HG02938 (cell line): ENCODE measurements at regions not wholly inside any gene's neighbourhood (a gene's known extent, or its start where the extent isn't known, plus 50 kb on each side); places are given as distances from the start of the nearest gene placed in this dataset.

Experiments
- ATAC-seq: cut with Tn5 transposase; IDR thresholded peaks from one replicate; pipeline ENCODE4 v1.9.1; 2021; ENCODE audit warnings: mild to moderate bottlenecking, moderate library complexity; ENCODE audit not compliant: unreplicated experiment

GRCh38 chr11:76277298-76278175 lies 71.2 kb upstream of the WNT11 start:
- no peak for ATAC-seq

- no peak for ATAC-seq
Observed at GRCh38 chr11:76276781-76277155, 70.5 kb upstream of the WNT11 start.

DNA sequence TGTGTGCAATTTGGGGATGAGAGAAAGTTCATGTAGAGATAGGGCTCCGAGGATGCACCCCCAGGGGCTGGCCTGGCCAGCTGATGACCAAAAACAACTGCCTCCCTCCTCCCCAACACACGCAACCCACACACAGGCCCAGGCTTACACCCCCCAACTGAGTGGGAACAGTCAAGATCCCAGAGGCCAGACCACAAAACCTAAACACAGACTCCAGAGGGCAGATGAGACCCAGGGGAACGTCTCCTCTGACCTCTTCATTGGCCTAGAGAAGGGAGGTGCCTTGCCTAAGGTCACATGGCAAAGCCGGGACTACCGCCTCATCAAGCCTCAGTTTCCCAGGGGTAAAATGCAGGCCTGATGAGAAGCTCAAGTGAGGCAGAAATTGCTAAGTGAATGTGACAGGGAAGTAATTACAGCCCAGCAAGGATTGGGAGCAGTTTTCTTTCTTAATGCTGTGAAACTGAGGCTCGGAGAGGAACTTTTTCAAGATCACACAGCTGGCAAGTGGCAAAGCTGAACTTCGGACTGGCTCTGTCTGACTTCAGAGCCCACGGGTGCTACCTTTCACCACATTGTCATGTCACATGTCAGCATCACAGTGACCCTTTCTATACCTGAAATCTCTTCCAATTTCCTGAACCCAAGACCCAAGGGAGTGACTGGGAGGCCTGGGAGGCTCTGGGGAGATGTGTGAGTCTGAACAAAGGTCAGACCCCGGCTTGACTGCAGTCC lies 69.9 kb upstream of the WNT11 start:
- no peak for ATAC-seq

DNA sequence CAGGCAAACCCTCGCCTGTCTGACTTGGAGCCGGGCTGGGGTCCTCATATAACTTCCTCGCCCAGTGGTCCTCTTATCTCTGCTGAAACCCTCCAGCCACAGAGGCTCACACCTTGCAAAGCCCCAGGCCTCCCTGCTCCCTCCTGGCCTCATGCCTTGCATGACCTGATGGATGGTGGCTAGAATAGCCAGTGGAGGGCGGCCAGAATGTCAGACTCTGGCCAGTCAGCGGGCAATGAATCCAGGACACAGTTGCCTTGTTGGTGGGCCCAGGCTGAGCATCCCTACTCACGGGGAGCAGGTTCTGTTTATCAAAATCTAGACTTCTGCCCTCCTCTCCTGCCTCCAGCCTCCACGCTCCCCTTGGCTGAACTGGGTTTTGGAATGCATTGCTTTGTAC lies 69.1 kb upstream of the WNT11 start:
- no peak for ATAC-seq

DNA sequence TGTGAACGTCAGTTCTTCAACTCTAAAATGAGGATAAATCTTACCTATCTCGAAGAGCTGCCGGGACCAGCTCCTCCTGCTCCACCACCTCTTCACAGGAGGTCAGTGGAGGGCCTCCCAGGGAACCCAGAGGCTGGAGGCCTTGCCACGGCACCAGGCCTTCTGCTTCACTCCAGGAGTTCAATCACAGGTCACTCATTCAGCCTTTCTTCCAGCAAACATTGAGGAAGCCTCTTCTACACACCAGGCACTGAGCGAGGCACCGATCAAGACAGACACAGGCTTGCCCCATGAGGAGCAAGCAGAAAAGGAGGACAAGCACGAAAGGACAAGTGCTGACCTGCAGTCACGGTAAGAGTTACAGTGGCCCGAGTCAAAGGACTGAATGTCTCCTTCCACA lies 64.8 kb upstream of the WNT11 start:
- no peak for ATAC-seq

DNA sequence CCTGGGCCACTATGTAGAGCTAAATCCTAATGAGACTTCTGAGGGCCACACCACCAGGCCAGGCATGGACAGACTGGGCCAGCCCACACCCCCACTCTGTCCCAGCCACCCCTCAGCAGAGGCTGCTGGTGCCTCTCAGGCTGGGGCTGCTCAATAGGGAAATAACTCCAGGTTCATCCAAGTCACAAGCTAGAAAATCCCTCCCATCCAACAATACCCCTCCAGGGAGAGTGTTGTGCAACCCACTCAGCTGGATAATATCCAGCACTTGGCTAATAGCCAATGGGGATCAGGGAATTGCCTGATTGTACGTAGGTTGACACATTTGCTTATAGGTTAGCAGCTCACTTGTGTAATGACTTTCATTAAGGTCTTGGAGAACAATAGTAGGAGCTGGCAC lies 64.1 kb upstream of the WNT11 start:
- no peak for ATAC-seq

DNA sequence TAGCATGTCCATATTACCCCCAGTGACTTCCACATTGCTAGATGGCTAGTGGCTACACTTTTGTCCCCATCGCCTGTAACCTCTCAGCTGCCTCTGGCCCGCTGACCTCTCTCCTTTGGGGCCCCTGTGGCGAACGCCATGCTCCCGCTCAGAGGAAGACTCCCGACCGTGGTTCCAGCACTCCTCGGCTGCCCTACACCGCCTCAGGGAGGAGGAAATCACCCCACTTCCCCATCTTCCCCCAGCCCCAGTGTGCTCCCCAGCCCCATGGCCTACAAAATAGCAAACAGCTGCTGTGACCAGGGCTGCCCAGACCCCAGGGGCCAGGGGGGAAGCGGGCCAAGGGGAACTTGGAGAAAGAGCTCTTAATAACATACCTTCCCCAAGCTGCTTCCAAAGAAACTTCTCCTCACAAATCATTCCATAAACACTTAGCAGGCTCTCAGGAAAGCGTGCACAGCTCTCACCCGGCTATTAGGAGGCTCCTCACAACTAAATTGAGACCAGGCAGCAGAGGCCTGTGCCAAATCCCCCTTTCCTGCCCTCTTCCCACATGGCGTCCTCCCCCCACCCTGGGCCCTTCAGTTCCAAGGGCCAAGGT lies 63.5 kb upstream of the WNT11 start:
- ATAC-seq: no peak

DNA sequence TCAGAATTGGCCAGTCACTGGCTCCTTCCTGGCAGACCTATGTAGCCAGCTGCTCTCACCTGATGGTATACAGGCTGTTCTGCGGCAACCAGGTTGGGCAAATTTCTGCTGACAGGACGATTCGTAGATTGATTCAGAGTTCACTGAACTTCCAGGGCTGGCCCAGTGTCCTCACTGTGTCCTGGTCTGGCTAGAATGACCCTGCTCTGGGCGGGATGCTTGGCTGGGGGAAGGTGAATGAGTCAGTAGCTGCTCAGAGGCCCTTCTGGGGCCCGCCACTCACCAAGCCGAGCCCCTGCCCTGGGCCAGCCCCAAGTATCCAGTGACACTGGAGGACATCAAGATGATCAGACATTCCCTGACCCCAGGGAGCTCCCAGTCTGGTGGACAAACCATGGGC lies 62.9 kb upstream of the WNT11 start:
- ATAC-seq: no peak

DNA sequence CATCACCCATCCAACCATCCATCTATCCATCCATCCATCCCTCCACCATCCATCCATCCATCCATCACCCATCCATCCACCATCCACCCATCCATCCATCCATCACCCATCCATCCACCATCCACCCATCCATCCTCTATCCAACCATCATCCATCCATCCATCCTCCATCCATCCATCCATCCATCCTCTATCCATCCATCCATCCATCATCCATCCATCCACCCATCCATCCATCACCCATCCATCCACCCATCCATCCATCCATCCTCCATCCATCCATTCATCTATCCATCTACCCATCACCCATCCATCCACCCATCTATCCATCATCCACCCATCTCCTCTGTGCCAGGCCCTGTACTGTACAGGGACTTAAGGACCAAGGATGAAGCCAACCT lies 62.2 kb upstream of the WNT11 start:
- ATAC-seq: no peak

DNA sequence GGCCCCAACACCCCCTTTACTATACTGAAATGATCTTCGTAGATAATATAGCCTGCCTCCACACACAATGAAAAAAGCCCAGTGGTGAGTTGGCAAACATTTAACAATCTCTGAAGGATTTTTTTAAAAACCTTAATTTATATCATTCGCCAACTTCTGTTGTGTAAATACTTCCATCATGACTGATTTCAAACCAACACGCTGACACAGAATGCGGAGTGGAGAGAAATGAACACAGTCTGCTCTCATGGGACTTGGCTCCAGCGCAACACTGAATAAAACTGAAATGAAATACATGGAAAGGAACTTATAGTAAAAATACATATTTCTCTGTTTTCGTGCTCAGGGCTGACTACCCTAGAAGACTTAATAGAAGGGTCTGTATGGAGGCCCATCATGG lies 61.3 kb upstream of the WNT11 start:
- ATAC-seq: no peak

GRCh38 chr11:76266286-76267100 lies 60.2 kb upstream of the WNT11 start:
- ATAC-seq: no peak

- no peak for ATAC-seq
Observed at GRCh38 chr11:76265771-76266241, 59.5 kb upstream of the WNT11 start.

DNA sequence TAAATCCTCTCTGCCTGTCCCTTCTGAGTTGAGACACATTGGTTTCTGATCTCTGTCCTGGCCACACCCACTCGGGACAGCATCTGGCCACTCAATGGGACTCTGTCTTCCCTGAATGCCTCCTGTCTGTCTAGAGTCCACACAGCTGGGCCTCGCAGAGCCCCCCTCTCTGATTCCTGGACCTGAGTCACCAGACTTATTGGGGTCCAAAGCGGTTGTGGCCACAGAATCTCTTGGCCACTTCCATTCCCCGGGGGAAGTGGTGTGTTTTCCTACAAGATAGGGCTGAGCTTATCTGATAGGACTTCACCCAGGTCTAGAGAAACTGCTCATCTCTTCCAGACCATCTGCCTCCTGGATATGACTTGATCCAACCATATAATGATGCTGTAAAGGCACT lies 57.4 kb upstream of the WNT11 start:
- no peak for ATAC-seq

DNA sequence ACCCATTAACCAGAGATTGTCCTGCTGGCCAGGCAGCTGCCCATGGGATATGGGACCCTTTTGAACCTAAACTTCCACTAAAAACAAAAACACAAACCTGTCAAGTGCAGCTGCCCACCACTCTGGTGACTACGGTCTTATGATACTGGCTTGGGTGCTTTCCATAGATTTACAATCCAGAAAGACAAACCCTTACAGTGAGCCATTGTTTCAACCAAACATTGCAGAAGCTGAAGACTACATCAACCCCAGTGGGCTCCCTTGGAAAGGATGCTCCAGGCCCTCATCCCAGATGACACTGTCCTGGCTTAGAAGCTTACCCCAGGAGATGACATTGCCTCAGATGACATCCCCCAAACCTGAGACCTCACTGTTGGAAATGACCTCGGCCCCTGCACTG lies 56.9 kb upstream of the WNT11 start:
- no peak for ATAC-seq

DNA sequence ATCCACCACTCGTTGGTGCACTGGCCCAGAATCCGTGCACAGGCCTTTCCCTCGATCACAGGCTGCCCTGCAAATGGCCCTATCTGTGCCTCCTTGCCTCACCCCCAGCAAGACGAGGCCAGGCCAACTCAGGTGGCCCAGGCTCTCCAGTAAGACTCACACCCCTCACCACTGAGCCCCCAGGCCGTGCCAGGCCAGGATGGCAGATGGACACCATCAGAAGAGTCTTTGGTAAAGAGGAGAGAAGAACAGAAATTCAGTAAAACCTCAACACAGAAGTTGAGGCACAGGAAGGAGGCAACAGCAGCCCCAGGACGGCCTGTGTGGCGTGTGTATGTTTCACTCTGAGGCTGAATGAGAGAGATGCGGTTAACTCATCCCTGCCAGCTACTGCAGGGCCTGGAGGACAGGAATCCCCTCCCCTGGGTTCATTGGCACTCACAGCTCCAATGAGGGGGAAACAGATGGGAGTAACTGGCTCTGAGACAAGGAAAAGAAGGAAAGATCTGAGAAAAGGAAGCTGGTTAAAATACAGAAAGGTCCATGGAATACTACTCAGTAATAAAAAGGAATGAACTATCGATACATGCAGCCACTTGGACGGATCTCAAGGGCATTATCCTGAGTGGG lies 54.1 kb upstream of the WNT11 start:
- ATAC-seq: no peak

GRCh38 chr11:76259299-76259908 lies 53.1 kb upstream of the WNT11 start:
- no peak for ATAC-seq

DNA sequence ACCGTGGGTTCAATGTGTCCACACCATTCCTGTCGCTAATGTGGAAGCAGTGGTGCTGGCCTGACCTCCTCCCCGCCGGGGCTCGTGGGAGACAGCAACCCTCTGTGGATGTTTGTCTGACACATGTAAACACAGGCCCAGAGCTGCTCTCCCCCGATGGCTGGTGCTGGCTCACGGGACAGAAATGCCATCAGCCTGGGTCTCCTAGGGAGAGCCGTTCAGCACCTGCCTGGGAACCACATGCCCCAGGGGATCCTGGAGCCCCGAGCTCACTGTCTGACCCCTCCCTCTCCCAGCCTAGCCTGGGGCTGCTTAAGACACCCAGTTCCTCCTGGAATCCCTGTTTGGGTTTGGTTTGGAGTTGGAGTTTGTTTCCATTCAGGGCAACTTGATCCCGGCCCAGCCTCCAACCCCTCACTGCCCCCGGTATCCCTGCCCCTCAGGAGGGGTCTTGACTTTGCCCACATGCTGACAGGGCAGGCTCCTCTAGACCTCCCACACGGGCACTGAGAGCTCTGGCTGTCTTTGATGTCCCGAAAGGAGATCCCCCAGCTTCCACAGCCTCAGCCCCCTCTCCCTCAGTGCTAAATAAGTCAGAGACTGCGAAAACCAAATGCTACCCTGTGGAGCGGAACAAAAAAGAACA lies 50.9 kb upstream of the WNT11 start:
- no peak for ATAC-seq

DNA sequence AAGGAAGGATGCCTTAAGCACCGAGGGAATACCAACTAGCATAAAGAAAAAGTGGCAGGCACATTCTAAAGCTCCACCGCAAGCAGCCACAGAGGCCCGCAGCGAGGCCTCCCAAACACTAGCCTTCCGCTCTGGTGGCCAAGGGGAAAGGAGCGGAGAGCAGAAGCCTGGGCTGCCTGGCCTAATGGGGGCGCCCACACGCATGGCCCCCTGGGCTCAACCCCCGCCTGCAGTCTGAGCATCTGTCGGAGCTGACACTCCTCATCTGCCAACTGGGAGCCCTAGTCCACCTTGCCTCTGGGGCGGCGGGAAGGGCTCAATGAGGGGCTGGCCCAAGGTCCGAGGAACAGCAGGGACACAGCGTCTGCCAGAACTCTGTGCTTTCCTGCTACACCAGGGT lies 50.1 kb upstream of the WNT11 start:
- no peak for ATAC-seq
